ENCODE measurements at regions not wholly inside any gene's neighbourhood (a gene's known extent, or its start where the extent isn't known, plus 50 kb on each side); places are given as distances from the start of the nearest gene placed in this dataset.
"Not testable (repeated sequence)": the region's sequence is repeated elsewhere in the genome, so short reads cannot be mapped to it uniquely, and the experiment has no call there.

DNA sequence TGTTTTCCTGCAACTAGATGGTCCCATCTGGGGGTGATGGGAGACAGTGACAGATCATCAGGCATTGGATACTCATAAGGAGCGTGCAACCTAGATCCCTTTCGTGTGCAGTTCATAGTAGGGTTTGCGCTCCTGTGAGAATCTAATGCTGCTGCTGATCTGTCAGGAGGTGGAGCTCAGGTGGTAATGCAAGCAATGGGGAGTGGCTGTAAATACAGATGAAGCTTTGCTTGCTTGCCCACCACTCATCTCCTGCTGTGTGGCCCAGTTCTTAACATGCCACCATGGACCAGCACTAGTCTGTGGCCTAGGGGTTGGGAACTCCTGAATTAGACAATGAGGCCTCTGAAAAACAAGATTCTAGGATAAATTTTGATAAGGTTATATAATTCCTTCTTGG lies 430.6 kb downstream of the KCNJ2 start:
- not testable (repeated sequence) for H3K27me3 ChIP-seq (ENCODE audit: low read depth, low read length); H3K27ac ChIP-seq (ENCODE audit: low read length); H3K36me3 ChIP-seq (ENCODE audit: control insufficient read depth in 1 of 2, insufficient read depth in 2 of 2, low read length in 2 of 2); H3K4me3 ChIP-seq (ENCODE audit: low read depth in 1 of 2, low read length in 2 of 2); H3K9me3 ChIP-seq (ENCODE audit: control insufficient read depth in 1 of 2, low read length in 2 of 2); H3K4me1 ChIP-seq (ENCODE audit: control insufficient read depth in 1 of 2, insufficient read depth in 2 of 2, low read length in 2 of 2)

DNA sequence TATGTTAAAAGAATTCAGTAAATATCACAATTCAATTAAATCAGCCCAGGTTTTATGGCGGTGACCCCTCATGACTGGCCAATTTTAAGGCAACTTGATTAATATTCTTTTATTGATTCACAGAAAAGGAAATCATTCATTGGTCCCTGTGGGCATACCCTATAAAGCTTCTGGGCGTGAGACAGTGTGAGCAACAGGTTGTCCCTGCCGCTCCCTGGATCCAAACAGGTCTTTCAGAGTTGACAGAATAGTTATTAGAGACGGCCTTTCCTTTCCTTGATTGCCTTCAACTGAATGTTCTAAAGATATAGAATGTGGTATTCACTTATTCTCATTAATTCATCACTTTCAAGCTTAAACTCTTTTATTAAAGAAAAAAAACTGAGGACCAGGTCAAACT lies 433.9 kb downstream of the KCNJ2 start:
- H3K4me1 ChIP-seq (ENCODE audit: control insufficient read depth in 1 of 2, insufficient read depth in 2 of 2, low read length in 2 of 2), result no peaks in the 10 kb centered on the region
- H3K9me3 ChIP-seq (ENCODE audit: control insufficient read depth in 1 of 2, low read length in 2 of 2), result no peaks in the 10 kb centered on the region
- H3K27ac ChIP-seq (ENCODE audit: low read length), result no peak overlapping the region
- no peaks in the 10 kb centered on the region for H3K36me3 ChIP-seq (ENCODE audit: control insufficient read depth in 1 of 2, insufficient read depth in 2 of 2, low read length in 2 of 2)
- no peak overlapping the region for H3K4me3 ChIP-seq (ENCODE audit: low read depth in 1 of 2, low read length in 2 of 2)
- no peaks in the 10 kb centered on the region for H3K27me3 ChIP-seq (ENCODE audit: low read depth, low read length)

DNA sequence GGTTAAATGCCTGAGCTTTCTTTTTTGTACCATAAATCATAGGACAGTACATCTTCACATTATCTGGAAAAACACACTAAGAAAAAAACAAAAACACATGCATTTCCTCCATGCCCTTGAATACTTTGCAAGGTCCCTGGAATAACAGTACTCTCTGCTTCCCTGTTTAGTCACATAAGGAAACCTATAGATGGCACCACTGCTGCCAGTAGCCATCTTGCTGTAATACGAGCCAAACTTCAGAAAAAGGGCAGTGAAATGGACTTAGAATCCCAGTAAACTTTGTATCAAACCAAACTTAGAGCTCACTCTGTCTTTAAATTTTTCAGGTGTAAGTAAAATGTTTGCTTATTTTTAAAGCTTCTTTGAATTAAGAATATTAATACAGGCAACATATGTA lies 435.5 kb downstream of the KCNJ2 start:
- Histone ChIP-seq H3K9me3 (ENCODE audit: control insufficient read depth in 1 of 2, low read length in 2 of 2) (no peaks in the 10 kb centered on the region), H3K27ac (ENCODE audit: low read length) (no peak overlapping the region), H3K4me3 (ENCODE audit: low read depth in 1 of 2, low read length in 2 of 2) (no peak overlapping the region), H3K4me1 (ENCODE audit: control insufficient read depth in 1 of 2, insufficient read depth in 2 of 2, low read length in 2 of 2) (no peaks in the 10 kb centered on the region), H3K36me3 (ENCODE audit: control insufficient read depth in 1 of 2, insufficient read depth in 2 of 2, low read length in 2 of 2) (no peaks in the 10 kb centered on the region), H3K27me3 (ENCODE audit: low read depth, low read length) (no peaks in the 10 kb centered on the region)

DNA sequence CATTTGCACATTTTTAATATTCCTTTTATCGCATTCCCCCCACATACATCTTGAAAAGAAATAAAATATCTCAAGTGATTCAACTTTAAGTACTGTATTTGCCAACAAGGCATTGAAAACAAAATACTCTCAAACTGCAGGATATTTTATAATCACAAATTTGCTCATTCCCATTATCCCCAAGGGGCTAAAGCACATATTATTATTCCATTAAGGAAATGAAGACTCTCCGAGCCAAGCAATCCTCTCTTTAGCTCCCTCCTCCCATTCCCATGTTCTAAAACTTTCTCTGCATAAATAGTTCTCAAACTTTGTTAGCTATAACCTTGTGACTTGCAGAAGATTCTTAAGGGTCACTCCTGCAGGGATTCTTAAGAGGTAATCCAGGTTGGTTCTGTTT lies 436.8 kb downstream of the KCNJ2 start:
- no peaks in the 10 kb centered on the region for H3K36me3 ChIP-seq (ENCODE audit: control insufficient read depth in 1 of 2, insufficient read depth in 2 of 2, low read length in 2 of 2)

DNA sequence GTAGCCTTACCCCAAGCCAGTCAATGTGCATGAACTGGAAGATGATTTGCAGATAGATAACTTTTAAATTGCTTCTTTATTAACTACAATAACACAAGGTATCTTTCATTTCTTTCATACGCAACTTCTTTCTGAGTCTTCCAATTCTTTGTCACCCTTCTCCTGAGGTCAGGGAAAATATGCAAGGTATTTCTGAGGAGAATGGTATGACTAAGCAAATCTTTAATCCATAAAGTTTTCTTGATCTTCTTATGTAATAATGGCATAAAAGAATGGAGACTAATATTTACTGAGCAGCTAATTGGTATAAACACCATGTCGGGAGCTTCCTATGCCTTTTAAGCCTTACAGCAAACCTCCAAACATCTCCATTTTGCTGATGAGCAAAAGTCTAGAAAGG lies 438.9 kb downstream of the KCNJ2 start:
- Histone ChIP-seq H3K4me3 (ENCODE audit: low read depth in 1 of 2, low read length in 2 of 2) (no peak overlapping the region), H3K9me3 (ENCODE audit: control insufficient read depth in 1 of 2, low read length in 2 of 2) (no peaks in the 10 kb centered on the region), H3K27ac (ENCODE audit: low read length) (no peak overlapping the region), H3K27me3 (ENCODE audit: low read depth, low read length) (no peaks in the 10 kb centered on the region), H3K4me1 (ENCODE audit: control insufficient read depth in 1 of 2, insufficient read depth in 2 of 2, low read length in 2 of 2) (no peaks in the 10 kb centered on the region), H3K36me3 (ENCODE audit: control insufficient read depth in 1 of 2, insufficient read depth in 2 of 2, low read length in 2 of 2) (no peaks in the 10 kb centered on the region)

More for the DNA sequence above, 436.8 kb downstream of the KCNJ2 start:
- Histone ChIP-seq H3K27ac (ENCODE audit: low read length) (no peak overlapping the region), H3K4me3 (ENCODE audit: low read depth in 1 of 2, low read length in 2 of 2) (no peak overlapping the region), H3K9me3 (ENCODE audit: control insufficient read depth in 1 of 2, low read length in 2 of 2) (no peaks in the 10 kb centered on the region), H3K4me1 (ENCODE audit: control insufficient read depth in 1 of 2, insufficient read depth in 2 of 2, low read length in 2 of 2) (no peaks in the 10 kb centered on the region), H3K27me3 (ENCODE audit: low read depth, low read length) (no peaks in the 10 kb centered on the region)

DNA sequence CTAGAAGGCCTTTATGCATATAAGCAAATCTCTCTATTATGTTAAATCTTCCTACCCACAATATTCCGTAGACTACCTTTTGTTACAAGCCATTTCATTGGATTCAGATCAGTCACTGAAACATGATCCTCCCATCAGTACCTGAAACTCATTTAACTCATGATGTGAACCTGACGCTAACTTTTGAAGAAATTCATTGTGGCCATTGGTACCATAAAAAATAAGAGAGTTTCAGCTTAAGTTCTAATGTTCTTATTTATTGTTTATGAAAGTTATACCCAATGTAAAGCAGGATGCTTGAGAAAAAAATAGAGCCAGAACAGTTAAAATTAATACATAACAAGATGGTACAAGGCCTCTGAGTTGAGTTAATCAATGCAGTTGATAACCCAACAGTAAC lies 439.6 kb downstream of the KCNJ2 start:
- no peaks in the 10 kb centered on the region for H3K36me3 ChIP-seq (ENCODE audit: control insufficient read depth in 1 of 2, insufficient read depth in 2 of 2, low read length in 2 of 2)
- H3K4me1 ChIP-seq (ENCODE audit: control insufficient read depth in 1 of 2, insufficient read depth in 2 of 2, low read length in 2 of 2), result no peaks in the 10 kb centered on the region
- H3K27ac ChIP-seq (ENCODE audit: low read length), result no peak overlapping the region
- no peaks in the 10 kb centered on the region for H3K27me3 ChIP-seq (ENCODE audit: low read depth, low read length)
- H3K4me3 ChIP-seq (ENCODE audit: low read depth in 1 of 2, low read length in 2 of 2), result no peak overlapping the region
- no peaks in the 10 kb centered on the region for H3K9me3 ChIP-seq (ENCODE audit: control insufficient read depth in 1 of 2, low read length in 2 of 2)

DNA sequence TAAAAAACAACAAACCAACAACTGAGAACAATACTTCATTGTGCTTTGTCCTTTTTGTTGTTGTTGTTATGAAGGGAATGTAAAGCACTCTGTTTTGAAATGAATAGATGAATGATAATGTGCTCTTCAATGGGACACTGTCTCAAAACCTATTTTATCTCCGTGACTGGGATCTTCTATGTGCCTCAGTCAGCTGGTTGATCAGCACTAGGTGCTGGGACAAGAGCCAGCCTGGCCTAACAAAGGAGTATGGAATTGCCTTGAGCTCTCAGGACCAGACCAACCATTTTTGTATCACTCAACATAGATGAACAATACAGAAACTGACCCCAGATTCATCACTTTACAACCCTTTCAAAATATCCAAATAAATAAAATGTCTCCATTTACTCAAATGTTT lies 440.2 kb downstream of the KCNJ2 start:
- H3K9me3 ChIP-seq (ENCODE audit: control insufficient read depth in 1 of 2, low read length in 2 of 2), result no peaks in the 10 kb centered on the region
- no peaks in the 10 kb centered on the region for H3K27me3 ChIP-seq (ENCODE audit: low read depth, low read length)
- no peaks in the 10 kb centered on the region for H3K4me1 ChIP-seq (ENCODE audit: control insufficient read depth in 1 of 2, insufficient read depth in 2 of 2, low read length in 2 of 2)
- no peak overlapping the region for H3K27ac ChIP-seq (ENCODE audit: low read length)
- H3K4me3 ChIP-seq (ENCODE audit: low read depth in 1 of 2, low read length in 2 of 2), result no peak overlapping the region
- H3K36me3 ChIP-seq (ENCODE audit: control insufficient read depth in 1 of 2, insufficient read depth in 2 of 2, low read length in 2 of 2), result no peaks in the 10 kb centered on the region

DNA sequence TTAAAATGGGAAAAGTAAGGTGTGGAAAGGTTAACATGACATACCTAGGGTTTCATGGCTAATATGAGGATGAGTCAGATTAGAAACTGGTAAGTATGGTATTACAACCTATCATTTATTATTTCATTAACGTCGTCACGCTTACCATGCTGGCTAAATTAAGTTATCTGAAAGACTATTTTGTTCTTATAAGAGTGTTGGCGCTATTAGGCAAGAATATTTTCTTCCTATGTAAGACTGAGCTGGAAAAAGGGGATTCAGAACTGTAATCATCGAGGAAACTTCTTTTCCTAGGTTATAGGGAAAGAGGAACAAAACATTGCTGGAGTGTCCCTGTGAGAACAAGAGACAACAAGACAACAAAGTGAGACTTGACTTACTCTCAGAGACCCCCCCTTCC lies 440.8 kb downstream of the KCNJ2 start:
- Histone ChIP-seq H3K27ac (ENCODE audit: low read length) (no peak overlapping the region), H3K27me3 (ENCODE audit: low read depth, low read length) (no peaks in the 10 kb centered on the region)

DNA sequence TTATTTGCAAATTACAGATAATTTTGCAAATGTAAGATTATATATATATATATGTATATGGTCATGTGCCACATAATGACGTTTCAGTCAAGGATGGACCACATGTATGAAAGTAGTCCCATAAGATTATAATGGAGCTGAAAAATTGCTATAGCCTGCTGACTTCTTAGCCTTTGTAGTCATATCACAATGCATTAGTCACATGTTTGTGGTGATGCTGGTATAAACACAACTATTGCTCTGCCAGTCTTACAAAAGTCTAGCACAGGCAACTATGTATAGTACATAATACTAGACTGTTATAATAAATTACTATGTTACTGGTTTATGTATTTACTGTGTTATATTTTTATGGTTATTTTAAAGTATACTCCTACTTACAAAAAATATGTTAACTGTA lies 444.3 kb downstream of the KCNJ2 start:
- no peaks in the 10 kb centered on the region for H3K9me3 ChIP-seq (ENCODE audit: control insufficient read depth in 1 of 2, low read length in 2 of 2)
- H3K27me3 ChIP-seq (ENCODE audit: low read depth, low read length), result no peaks in the 10 kb centered on the region
- H3K4me1 ChIP-seq (ENCODE audit: control insufficient read depth in 1 of 2, insufficient read depth in 2 of 2, low read length in 2 of 2), result no peaks in the 10 kb centered on the region
- H3K36me3 ChIP-seq (ENCODE audit: control insufficient read depth in 1 of 2, insufficient read depth in 2 of 2, low read length in 2 of 2), result no peaks in the 10 kb centered on the region
- H3K4me3 ChIP-seq (ENCODE audit: low read depth in 1 of 2, low read length in 2 of 2), result no peak overlapping the region
- no peak overlapping the region for H3K27ac ChIP-seq (ENCODE audit: low read length)

More for the DNA sequence above, 440.8 kb downstream of the KCNJ2 start:
- H3K9me3 ChIP-seq (ENCODE audit: control insufficient read depth in 1 of 2, low read length in 2 of 2), result no peaks in the 10 kb centered on the region
- H3K4me1 ChIP-seq (ENCODE audit: control insufficient read depth in 1 of 2, insufficient read depth in 2 of 2, low read length in 2 of 2), result no peaks in the 10 kb centered on the region
- H3K36me3 ChIP-seq (ENCODE audit: control insufficient read depth in 1 of 2, insufficient read depth in 2 of 2, low read length in 2 of 2), result no peaks in the 10 kb centered on the region
- H3K4me3 ChIP-seq (ENCODE audit: low read depth in 1 of 2, low read length in 2 of 2), result no peak overlapping the region

DNA sequence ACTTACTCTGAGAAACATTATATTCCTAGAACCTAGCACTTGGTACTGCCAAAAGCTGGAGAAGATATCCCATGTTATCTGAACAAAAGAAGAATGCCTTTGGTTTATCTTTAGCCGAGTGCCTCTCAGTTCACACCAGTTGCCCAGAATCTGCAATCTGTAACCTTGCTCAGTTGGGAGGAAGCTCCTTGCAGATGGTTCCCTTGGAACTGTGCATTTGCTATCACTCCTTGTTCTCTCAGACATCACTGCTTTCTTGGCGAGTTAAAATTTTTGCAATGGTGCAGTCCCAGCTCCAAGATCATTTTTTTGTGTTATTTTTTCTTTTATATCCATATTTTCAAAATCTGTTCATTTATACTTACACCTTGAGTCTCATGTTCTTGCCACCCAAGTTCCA lies 446.5 kb downstream of the KCNJ2 start:
- H3K9me3 ChIP-seq (ENCODE audit: control insufficient read depth in 1 of 2, low read length in 2 of 2), result no peaks in the 10 kb centered on the region
- H3K27me3 ChIP-seq (ENCODE audit: low read depth, low read length), result no peaks in the 10 kb centered on the region
- H3K36me3 ChIP-seq (ENCODE audit: control insufficient read depth in 1 of 2, insufficient read depth in 2 of 2, low read length in 2 of 2), result no peaks in the 10 kb centered on the region
- no peak overlapping the region for H3K27ac ChIP-seq (ENCODE audit: low read length)
- H3K4me3 ChIP-seq (ENCODE audit: low read depth in 1 of 2, low read length in 2 of 2), result no peak overlapping the region
- no peaks in the 10 kb centered on the region for H3K4me1 ChIP-seq (ENCODE audit: control insufficient read depth in 1 of 2, insufficient read depth in 2 of 2, low read length in 2 of 2)

DNA sequence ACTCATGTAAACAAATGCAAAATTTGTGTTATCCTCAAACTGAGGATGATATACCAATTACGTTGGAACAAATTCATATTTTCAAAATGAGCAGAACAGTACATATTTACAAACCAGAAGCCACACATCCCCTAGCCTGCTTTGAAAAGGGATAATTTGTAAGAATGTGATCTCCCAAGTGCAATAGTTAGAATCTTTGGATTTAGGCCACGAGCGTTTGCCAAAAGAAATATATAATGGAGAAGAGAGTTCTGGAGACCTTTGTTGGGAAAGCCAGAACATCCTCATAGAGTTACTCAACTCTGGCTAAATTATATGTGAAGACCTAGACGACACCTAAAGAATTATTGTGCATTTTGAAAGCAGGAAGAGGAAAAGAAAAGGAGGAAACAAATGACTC lies 449.3 kb downstream of the KCNJ2 start:
- no peaks in the 10 kb centered on the region for H3K9me3 ChIP-seq (ENCODE audit: control insufficient read depth in 1 of 2, low read length in 2 of 2)
- no peaks in the 10 kb centered on the region for H3K27me3 ChIP-seq (ENCODE audit: low read depth, low read length)

DNA sequence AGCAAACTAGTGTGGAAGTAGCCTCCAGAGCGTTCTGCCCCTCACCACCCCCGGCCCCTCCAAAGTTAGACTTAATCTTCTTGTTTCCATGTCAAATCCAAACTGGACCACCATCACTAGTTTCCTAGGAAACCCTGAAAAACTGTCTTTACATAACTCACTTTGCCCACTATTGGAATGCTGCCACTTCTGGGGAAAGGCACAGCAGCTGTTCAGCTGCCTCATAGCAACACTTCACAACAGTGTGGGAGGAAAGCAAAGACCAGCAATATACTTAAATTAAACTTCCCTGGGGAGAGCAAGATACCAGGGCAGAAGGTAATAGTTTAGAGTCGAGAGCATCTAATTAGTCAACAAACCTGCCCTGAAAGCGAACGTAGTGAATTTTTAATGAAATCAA lies 452.2 kb downstream of the KCNJ2 start:
- Histone ChIP-seq H3K9me3 (ENCODE audit: control insufficient read depth in 1 of 2, low read length in 2 of 2) (no peaks in the 10 kb centered on the region), H3K4me3 (ENCODE audit: low read depth in 1 of 2, low read length in 2 of 2) (no peak overlapping the region), H3K27ac (ENCODE audit: low read length) (no peak overlapping the region), H3K36me3 (ENCODE audit: control insufficient read depth in 1 of 2, insufficient read depth in 2 of 2, low read length in 2 of 2) (no peaks in the 10 kb centered on the region), H3K4me1 (ENCODE audit: control insufficient read depth in 1 of 2, insufficient read depth in 2 of 2, low read length in 2 of 2) (no peaks in the 10 kb centered on the region), H3K27me3 (ENCODE audit: low read depth, low read length) (no peaks in the 10 kb centered on the region)

More for the DNA sequence above, 449.3 kb downstream of the KCNJ2 start:
- Histone ChIP-seq H3K27ac (ENCODE audit: low read length) (no peak overlapping the region), H3K36me3 (ENCODE audit: control insufficient read depth in 1 of 2, insufficient read depth in 2 of 2, low read length in 2 of 2) (no peaks in the 10 kb centered on the region), H3K4me1 (ENCODE audit: control insufficient read depth in 1 of 2, insufficient read depth in 2 of 2, low read length in 2 of 2) (no peaks in the 10 kb centered on the region), H3K4me3 (ENCODE audit: low read depth in 1 of 2, low read length in 2 of 2) (no peak overlapping the region)
